HG02884 (cell line): ENCODE measurements at regions not wholly inside any gene's neighbourhood (a gene's known extent, or its start where the extent isn't known, plus 50 kb on each side); places are given as distances from the start of the nearest gene placed in this dataset.
"Not testable (repeated sequence)": the region's sequence is repeated elsewhere in the genome, so short reads cannot be mapped to it uniquely, and the experiment has no call there.

ENCODE experiments used
- ATAC-seq: cut with Tn5 transposase; IDR thresholded peaks from one replicate; pipeline ENCODE4 v1.9.1; 2021; ENCODE audit warnings: mild to moderate bottlenecking, moderate library complexity; ENCODE audit not compliant: unreplicated experiment

DNA sequence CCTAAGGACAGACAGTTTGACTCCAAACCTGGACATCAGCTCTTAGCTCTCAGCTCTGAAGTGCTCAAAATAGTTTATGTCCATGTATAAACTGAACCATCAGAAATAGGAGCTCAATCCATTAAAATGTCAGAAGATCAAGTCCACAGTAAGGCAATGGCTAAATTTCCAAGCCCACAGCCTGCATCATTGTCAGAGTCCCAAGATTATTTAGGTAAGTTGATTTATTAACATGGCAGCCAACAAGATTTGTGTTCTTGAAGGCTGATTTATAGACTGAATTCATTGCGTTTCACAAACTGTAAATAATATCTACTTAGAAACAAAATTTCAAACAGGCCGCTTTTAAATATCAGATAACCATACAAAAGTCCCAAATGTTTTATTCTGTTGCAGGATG, 286.5 kb upstream of the ADGRL3 start:
- no peak for ATAC-seq

DNA sequence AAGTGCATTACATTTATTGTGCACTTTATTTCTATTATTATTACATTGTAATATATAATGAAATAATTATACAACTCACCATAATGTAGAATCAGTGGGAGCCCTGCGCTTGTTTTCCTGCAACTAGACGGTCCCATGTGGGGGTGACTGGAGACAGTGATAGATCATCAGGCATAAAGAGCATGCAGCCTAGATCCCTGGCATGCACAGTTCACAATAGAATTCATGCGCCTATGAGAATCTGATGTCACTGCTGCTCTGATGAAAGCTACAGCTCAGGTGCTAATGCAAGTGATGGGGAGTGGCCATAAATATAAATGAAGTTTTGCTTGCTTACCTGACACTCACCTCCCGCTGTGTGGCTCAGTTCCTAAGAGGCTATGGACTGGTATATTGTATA, 278.4 kb upstream of the ADGRL3 start:
- ATAC-seq, result not testable (repeated sequence)

GRCh38 chr4:60923075-60923474, 277.1 kb upstream of the ADGRL3 start:
- no peak for ATAC-seq

DNA sequence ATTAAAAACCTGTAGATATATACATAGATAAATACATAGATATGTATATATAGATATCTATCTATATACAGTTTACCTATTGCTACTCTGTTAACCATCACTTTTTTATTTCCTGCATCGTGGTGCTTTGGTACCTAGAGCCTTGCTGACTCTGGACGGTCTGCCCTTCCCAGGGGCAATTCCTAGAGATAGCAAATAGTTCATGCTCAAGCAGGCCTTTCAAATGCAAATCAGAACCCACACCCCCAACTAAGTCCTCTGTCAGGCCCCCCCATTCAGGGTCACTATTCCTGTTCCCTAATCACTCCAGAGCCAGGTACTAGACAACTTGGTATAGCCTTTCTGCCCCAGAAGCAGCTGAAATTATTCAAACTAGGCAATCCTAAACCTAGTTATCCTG, 273.5 kb upstream of the ADGRL3 start:
- no peak for ATAC-seq

GRCh38 chr4:60930866-60931265, 269.3 kb upstream of the ADGRL3 start:
- no peak for ATAC-seq

GRCh38 chr4:60934566-60935295, 265.4 kb upstream of the ADGRL3 start:
- no peak for ATAC-seq

DNA sequence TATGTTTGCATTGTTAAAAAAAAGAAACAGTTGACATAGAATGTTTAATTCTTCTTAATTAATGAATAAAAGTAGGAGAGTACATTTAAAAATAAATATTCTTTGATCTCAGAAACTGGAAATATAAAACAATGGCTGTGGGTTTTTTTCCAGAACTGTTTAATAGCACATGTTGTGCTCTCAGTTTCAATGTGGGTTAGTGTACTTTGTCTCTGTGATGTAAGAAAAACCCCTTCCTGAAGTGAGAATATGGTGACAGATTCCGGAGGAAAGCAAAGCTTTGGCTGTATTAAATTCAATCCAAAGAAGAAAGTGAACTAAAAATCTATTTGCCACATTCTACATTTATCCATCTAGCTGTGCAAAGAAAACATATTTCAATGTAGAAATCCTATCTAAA, 261.9 kb upstream of the ADGRL3 start:
- ATAC-seq, result no peak

GRCh38 chr4:60938621-60939020, 261.5 kb upstream of the ADGRL3 start:
- no peak for ATAC-seq

GRCh38 chr4:60944060-60944459, 256.1 kb upstream of the ADGRL3 start:
- ATAC-seq, result no peak

- no peak for ATAC-seq
These were observed 254.5 kb upstream of the ADGRL3 start for GRCh38 chr4:60945641-60946040.

DNA sequence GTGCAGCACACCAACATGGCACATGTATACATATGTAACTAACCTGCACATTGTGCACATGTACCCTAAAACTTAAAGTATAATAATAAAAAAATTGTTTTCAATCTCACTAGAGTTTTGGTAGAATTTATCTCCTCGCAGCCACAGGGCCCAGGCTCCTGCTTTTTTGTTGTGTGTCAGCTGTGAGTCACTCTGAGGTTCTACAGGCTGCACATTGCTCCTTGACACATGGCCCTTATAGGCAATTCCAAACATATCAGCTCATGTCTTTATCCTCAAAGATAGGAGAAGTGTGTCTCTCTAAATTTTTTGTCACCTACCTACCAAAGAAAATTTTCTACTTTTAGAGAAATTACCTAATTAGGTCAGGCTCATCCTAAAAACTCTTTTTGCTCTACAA, 252.1 kb upstream of the ADGRL3 start:
- ATAC-seq, result no peak

DNA sequence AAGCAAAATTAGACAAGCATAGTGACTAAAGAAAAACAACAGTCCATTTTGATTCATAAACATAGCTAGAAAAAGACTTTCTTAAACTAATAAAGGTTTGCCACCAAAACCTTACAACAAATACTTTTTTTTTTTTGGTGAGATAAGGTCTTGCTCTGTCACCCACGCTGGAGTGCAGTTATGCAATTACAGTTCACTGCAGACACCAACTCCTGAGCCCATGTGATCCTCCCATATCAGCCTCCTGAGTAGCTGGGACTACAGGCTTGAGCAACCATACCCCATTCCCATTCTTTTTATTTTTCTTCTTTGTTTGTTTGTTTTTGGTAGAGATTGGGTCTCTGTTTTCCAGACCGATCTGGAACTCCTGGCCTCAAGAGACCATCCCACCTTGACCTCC, 247.2 kb upstream of the ADGRL3 start:
- no peak for ATAC-seq

DNA sequence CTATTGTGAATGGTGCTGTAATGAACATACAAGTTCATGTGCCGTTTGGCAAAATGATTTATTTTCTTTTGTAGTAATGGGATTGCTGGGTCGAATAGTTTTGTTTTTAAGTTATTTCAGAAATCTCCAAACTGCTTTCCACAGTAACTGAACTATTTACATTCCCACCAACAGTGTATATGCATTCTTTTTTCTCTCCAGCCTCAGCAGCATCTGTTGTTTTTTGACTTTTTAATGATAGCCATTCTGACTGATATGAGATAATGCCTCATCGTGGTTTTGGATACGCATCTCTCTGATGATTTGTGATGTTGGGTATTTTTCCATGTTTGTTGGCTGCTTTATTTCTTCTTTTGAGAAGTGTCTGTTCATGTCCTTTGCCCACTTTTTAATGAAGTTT, 246.3 kb upstream of the ADGRL3 start:
- ATAC-seq, result no peak

GRCh38 chr4:60962286-60962685, 237.8 kb upstream of the ADGRL3 start:
- no peak for ATAC-seq

- ATAC-seq, result no peak
These were observed 218.6 kb upstream of the ADGRL3 start for GRCh38 chr4:60981534-60981933.

DNA sequence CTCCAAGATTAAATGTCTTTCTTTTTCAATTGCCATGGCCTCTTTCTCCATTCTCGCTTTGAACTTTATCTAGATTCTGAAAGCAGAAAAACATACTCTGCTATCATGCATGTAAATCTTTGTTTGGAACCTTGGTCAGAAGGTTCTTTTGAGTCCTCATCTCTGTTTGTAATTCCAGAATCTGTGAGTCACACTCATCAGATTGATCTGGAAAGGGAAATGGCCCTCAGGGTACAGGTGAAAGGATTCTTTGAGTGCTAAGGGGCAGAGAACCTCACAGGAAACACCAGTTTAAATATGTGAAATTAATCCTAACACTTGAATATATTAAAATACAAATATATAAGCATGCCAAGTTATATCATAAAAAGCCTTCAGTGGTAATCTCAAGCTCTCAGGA, 211.0 kb upstream of the ADGRL3 start:
- ATAC-seq, result no peak

DNA sequence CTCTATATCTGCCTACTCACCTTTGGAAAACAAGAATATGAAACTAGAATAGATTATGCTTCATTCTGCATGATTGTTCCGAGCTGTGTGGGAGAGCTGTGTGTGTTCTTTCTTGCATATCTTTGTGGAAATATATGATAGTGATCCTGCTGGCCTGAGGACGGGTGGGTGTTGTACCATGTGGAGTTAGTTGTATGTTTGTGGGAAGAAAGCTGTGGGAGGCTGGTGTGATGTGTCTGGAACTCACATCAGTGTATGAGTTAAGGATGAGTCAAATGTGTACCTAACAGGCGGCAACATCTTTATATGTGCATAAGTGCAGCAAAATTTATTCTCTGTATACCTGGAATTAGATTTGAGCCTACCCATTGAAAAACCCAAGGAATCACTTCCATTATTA, 208.1 kb upstream of the ADGRL3 start:
- no peak for ATAC-seq

GRCh38 chr4:61003301-61003700, 196.8 kb upstream of the ADGRL3 start:
- ATAC-seq, result no peak

DNA sequence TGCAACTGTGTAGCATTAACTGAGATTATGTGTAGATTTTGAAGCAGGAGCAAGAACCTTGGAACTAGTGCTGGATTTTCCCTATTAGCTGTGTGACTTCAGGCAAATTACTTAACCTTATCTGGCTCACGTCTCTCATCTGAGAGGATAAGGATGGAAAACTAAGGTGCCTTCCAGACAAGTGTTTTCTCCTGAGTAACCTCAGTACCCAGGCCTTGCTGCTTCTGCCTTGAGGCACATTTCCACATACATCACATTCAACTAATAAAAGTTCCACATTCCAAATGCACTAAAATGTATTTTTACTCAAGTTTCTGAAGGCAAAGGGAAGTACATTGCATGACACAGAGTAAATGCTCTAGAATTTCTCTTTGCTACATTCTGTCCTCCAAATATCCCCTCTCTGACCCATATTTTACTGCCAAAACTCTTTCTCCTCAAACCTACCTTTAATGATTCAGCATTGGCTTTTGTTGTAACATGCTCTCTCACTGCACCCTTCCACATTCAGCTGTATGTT, 195.4 kb upstream of the ADGRL3 start:
- ATAC-seq, result no peak

- ATAC-seq, result no peak
These were observed 189.1 kb upstream of the ADGRL3 start for GRCh38 chr4:61011051-61011450.

- not testable (repeated sequence) for ATAC-seq
These were observed 188.2 kb upstream of the ADGRL3 start for GRCh38 chr4:61011936-61012335.

GRCh38 chr4:61024610-61025009, 175.5 kb upstream of the ADGRL3 start:
- ATAC-seq, result no peak

- ATAC-seq, result no peak
These were observed 172.2 kb upstream of the ADGRL3 start for GRCh38 chr4:61027939-61028338.
